A673 (cell line): ENCODE measurements at regions not wholly inside any gene's neighbourhood (a gene's known extent, or its start where the extent isn't known, plus 50 kb on each side); places are given as distances from the start of the nearest gene placed in this dataset.

Experiments used
- BruUV-seq: library from RNA; stranded (reverse); fragments of 400-500 nt; replicated peaks from 2 replicates; lab custom pipeline; 2021; lab: Mats Ljungman, UMichigan
- CTCF ChIA-PET: fragments of 300-600 bp; sonication (Branson Sonifier 250); formaldehyde crosslinking; loops from one replicate; lab custom pipeline; 2022; ENCODE audit warnings: antibody characterized with exemption; lab: Charles Lee
- POLR2A ChIA-PET: fragments of 300-600 bp; sonication (Branson Sonifier 250); formaldehyde crosslinking; loops from one replicate; lab custom pipeline; 2022; ENCODE audit warnings: antibody characterized with exemption; ENCODE audit not compliant: low non-redundant PET; lab: Charles Lee
- DNase-seq: peaks from one replicate; pipeline ENCODE4 v3.0.0-alpha.2; 2015; ENCODE audit warnings: low spot score
- H3K27ac ChIP-seq: fragments of 200-600 bp; sonication (generic); 2 replicates; pipeline ENCODE4 v1.5.1; 2016; ENCODE audit warnings: mixed run types, low read depth, mild to moderate bottlenecking, mixed read lengths, antibody characterized with exemption, low read length; ENCODE audit not compliant: poor library complexity, severe bottlenecking
- H3K27me3 ChIP-seq: fragments of 200-600 bp; sonication (generic); replicated peaks from 2 replicates; pipeline ENCODE4 v1.6.1; 2017; ENCODE audit warnings: mixed run types, low read depth, mild to moderate bottlenecking, mixed read lengths, antibody characterized with exemption, low read length; ENCODE audit not compliant: insufficient read depth, poor library complexity
- H3K36me3 ChIP-seq: fragments of 200-600 bp; sonication (generic); 2 replicates; pipeline ENCODE4 v1.6.1; 2016; ENCODE audit warnings: mixed run types, mild to moderate bottlenecking, mixed read lengths, antibody characterized with exemption, low read length; ENCODE audit not compliant: insufficient read depth, poor library complexity, severe bottlenecking
- H3K4me1 ChIP-seq: fragments of 200-600 bp; sonication (generic); 2 replicates; pipeline ENCODE4 v1.6.1; 2017; ENCODE audit warnings: mixed run types, mild to moderate bottlenecking, mixed read lengths, antibody characterized with exemption, low read length; ENCODE audit not compliant: insufficient read depth, poor library complexity, severe bottlenecking
- H3K4me3 ChIP-seq: fragments of 200-600 bp; sonication (generic); 2 replicates; pipeline ENCODE4 v1.5.1; 2016; ENCODE audit warnings: low read depth, mixed run types, mild to moderate bottlenecking, mixed read lengths, low read length; ENCODE audit not compliant: poor library complexity, severe bottlenecking
- H3K9me3 ChIP-seq: fragments of 200-600 bp; sonication (generic); 2 replicates; pipeline ENCODE4 v1.6.1; 2016; ENCODE audit warnings: mixed run types, low read depth, mild to moderate bottlenecking, mixed read lengths, antibody characterized with exemption, low read length; ENCODE audit not compliant: poor library complexity, severe bottlenecking
- CTCF ChIP-seq: fragments of 300-800, 200-600 bp; sonication (generic); conservative IDR thresholded peaks from 2 replicates; pipeline ENCODE4 v1.5.1; 2017; ENCODE audit warnings: low read depth, mild to moderate bottlenecking, antibody characterized with exemption, low read length, moderate library complexity, mixed read lengths
- EZH2 ChIP-seq: fragments of 200-600 bp; sonication (generic); IDR thresholded peaks from 2 replicates; pipeline ENCODE4 v1.6.1; 2017; ENCODE audit warnings: borderline replicate concordance, low read depth, mild to moderate bottlenecking, mixed read lengths, antibody characterized with exemption, low read length; ENCODE audit not compliant: poor library complexity, severe bottlenecking
- intact Hi-C: fragments of 100-400 bp; cut with micrococcal nuclease; formaldehyde crosslinking; loops from one replicate; pipeline ENCODE4 v1.10.0; 2022; ENCODE audit not compliant: unreplicated experiment

GRCh38 chr13:62246581-62246980 lies 830.9 kb upstream of the PCDH20 start:
- TF ChIP-seq CTCF = no peak
- no peak for TF ChIP-seq EZH2
- intact Hi-C loops = no loop called here
- Histone ChIP-seq H3K27me3 (no peaks in the 10 kb centered on the region), H3K4me3 (no peak overlapping the region), H3K27ac (no peak overlapping the region), H3K36me3 (no peaks in the 10 kb centered on the region), H3K4me1 (no peaks in the 10 kb centered on the region), H3K9me3 (no peaks in the 10 kb centered on the region)
- POLR2A ChIA-PET = no interaction called here
- DNase-seq = no peak
- no TSS peak for BruUV-seq
- CTCF ChIA-PET = no interaction called here

GRCh38 chr13:62243106-62243505 lies 827.5 kb upstream of the PCDH20 start:
- DNase-seq = no peak
- Histone ChIP-seq H3K27me3 (no peaks in the 10 kb centered on the region), H3K9me3 (no peaks in the 10 kb centered on the region), H3K27ac (no peak overlapping the region), H3K4me1 (no peaks in the 10 kb centered on the region), H3K36me3 (no peaks in the 10 kb centered on the region), H3K4me3 (no peak overlapping the region)
- ChIA-PET POLR2A (no interaction called here), CTCF (no interaction called here)
- TF ChIP-seq CTCF (no peak), EZH2 (no peak)
- intact Hi-C loops = no loop called here
- no TSS peak for BruUV-seq

DNA sequence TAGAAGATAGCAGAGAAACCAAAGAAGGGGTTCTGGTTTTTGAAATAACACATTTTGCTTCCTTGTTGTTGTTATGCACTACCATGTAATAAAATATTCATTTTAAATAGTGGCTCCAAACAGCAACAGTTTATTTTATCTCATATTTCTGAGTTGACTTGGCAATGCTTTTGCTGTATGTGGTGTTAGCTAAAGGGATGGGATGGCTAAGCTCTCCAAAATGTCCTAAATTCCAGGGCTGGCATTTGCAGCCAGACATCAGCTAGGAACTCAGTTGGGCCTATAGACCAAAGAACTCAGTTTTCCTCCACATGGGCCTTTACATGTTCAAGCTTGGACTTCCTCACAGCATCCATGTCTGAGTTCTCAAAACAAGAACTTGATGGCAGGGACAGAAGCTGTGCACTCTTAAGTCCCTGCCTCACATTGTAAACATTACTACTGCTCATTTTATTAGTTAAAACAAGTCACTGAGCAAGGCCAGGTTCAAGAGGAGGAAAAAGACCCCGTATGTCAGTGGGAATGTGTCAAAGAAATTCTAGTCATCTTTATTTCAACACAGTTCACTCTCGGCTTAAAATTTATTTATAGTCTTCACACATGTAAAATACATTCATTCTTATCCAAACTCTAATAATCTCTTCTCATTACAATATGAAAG lies 819.3 kb upstream of the PCDH20 start:
- no peak overlapping the region for H3K4me3 ChIP-seq
- TF ChIP-seq EZH2 (no peak), CTCF (no peak)
- DNase-seq = no peak
- BruUV-seq = no TSS peak
- ChIA-PET POLR2A (no interaction called here), CTCF (no interaction called here)
- H3K36me3 ChIP-seq = no peaks in the 10 kb centered on the region
- H3K27me3 ChIP-seq = no peaks in the 10 kb centered on the region
- no peak overlapping the region for H3K27ac ChIP-seq
- intact Hi-C loops = no loop called here
- no peaks in the 10 kb centered on the region for H3K4me1 ChIP-seq
- no peaks in the 10 kb centered on the region for H3K9me3 ChIP-seq
